HEK293 (cell line): ENCODE measurements at regions not wholly inside any gene's neighbourhood (a gene's known extent, or its start where the extent isn't known, plus 50 kb on each side); places are given as distances from the start of the nearest gene placed in this dataset.

Source experiments
- CTCF ChIA-PET: fragments of 350-600 bp; formaldehyde crosslinking; extraction: SDS; loops from one replicate; lab custom pipeline; 2021; ENCODE audit warnings: antibody characterized with exemption; lab: Yijun Ruan, JAX
- POLR2A ChIA-PET: fragments of 300-600 bp; formaldehyde crosslinking; extraction: SDS; loops from one replicate; lab custom pipeline; 2020; ENCODE audit warnings: antibody characterized with exemption, inconsistent platforms; lab: Yijun Ruan, JAX
- H3K27ac ChIP-seq: fragments of 200-500 bp; sonication (Bioruptor generic); 2 replicates; pipeline ENCODE4 v1.5.1; 2014; ENCODE audit warnings: low read depth, low read length, control low read depth, inconsistent platforms; ENCODE audit errors: extremely low read depth
- H3K36me3 ChIP-seq, 2 experiments: fragments of 200-500 bp in 1 of 2; sonication (Bioruptor generic) in 1 of 2; 1 replicate in 1 of 2; 2 replicates in 1 of 2; pipeline ENCODE4 v1.5.1; 2014 to 2017; ENCODE audit warnings: inconsistent platforms in 2 of 2, low read length in 2 of 2; ENCODE audit not compliant: control insufficient read depth in 2 of 2, insufficient read depth in 1 of 2
- H3K4me1 ChIP-seq: fragments of 200-500 bp; sonication (Bioruptor generic); 2 replicates; pipeline ENCODE4 v1.5.1; 2014; ENCODE audit warnings: mild to moderate bottlenecking, low read length, inconsistent platforms; ENCODE audit not compliant: control insufficient read depth, insufficient read depth
- H3K4me3 ChIP-seq: 2 replicates; pipeline ENCODE4 v1.5.1; 2011; ENCODE audit warnings: low read depth, mild to moderate bottlenecking, control low read depth, low read length, moderate library complexity
- H3K9me3 ChIP-seq: fragments of 200-500 bp; sonication (Bioruptor generic); 2 replicates; pipeline ENCODE4 v1.5.1; 2014; ENCODE audit warnings: low read depth, low read length, inconsistent platforms; ENCODE audit not compliant: control insufficient read depth, insufficient read depth
- ATF2 ChIP-seq: fragments of 450-650 bp; formaldehyde crosslinking; IDR thresholded peaks from 2 replicates; pipeline ENCODE4 v1.5.1; 2016; ENCODE audit warnings: missing biosample characterization, missing genetic modification characterization, low read depth
- ELK4 ChIP-seq: IDR thresholded peaks from 2 replicates; pipeline ENCODE4 v1.6.1; 2011; ENCODE audit warnings: mild to moderate bottlenecking, low read depth, low read length, borderline replicate concordance
- MEIS1 ChIP-seq: sonication (generic); formaldehyde crosslinking; IDR thresholded peaks from 2 replicates; pipeline ENCODE4 v1.8.1; 2022; ENCODE audit warnings: missing genetic modification reagents, mild to moderate bottlenecking, borderline replicate concordance
- SETDB1 ChIP-seq: IDR thresholded peaks from one replicate; pipeline ENCODE4 v1.6.1; 2017; ENCODE audit warnings: mild to moderate bottlenecking, low read length, moderate library complexity, mixed read lengths; ENCODE audit not compliant: insufficient read length
- SP3 ChIP-seq: fragments of 450-650 bp; formaldehyde crosslinking; IDR thresholded peaks from 2 replicates; pipeline ENCODE4 v1.5.1; 2016; ENCODE audit warnings: missing biosample characterization, missing genetic modification characterization
- TRIM28 ChIP-seq: IDR thresholded peaks from 2 replicates; pipeline ENCODE4 v1.6.1; 2011; ENCODE audit warnings: low read length, control low read depth, borderline replicate concordance
- ZBTB44 ChIP-seq: fragments of 450-650 bp; IDR thresholded peaks from 2 replicates; pipeline ENCODE4 v1.5.1; 2018; ENCODE audit warnings: missing biosample characterization, mild to moderate bottlenecking, missing genetic modification characterization
- ZNF174 ChIP-seq: fragments of 450-650 bp; formaldehyde crosslinking; IDR thresholded peaks from 2 replicates; pipeline ENCODE4 v1.5.0; 2017; ENCODE audit warnings: missing biosample characterization, mild to moderate bottlenecking, missing genetic modification characterization
- ZNF214 ChIP-seq: fragments of 450-650 bp; formaldehyde crosslinking; IDR thresholded peaks from 2 replicates; pipeline ENCODE4 v1.5.1; 2017; ENCODE audit warnings: missing biosample characterization, mild to moderate bottlenecking, missing genetic modification characterization, borderline replicate concordance
- ZNF280C ChIP-seq: fragments of 450-650 bp; formaldehyde crosslinking; IDR thresholded peaks from 2 replicates; pipeline ENCODE4 v1.5.1; 2016; ENCODE audit warnings: missing biosample characterization, missing genetic modification characterization
- ZNF354C ChIP-seq: fragments of 450-650 bp; formaldehyde crosslinking; IDR thresholded peaks from 2 replicates; pipeline ENCODE4 v1.5.1; 2016; ENCODE audit warnings: missing biosample characterization, missing genetic modification characterization, low read depth, borderline replicate concordance
- ZNF449 ChIP-seq: fragments of 450-650 bp; formaldehyde crosslinking; IDR thresholded peaks from 2 replicates; pipeline ENCODE4 v1.5.1; 2017; ENCODE audit warnings: missing biosample characterization, mild to moderate bottlenecking, missing genetic modification characterization, moderate library complexity
- ZNF501 ChIP-seq: fragments of 450-650 bp; formaldehyde crosslinking; IDR thresholded peaks from 2 replicates; pipeline ENCODE4 v1.5.1; 2016; ENCODE audit warnings: missing biosample characterization, missing genetic modification characterization
- ZNF518A ChIP-seq: fragments of 450-650 bp; formaldehyde crosslinking; conservative IDR thresholded peaks from 2 replicates; pipeline ENCODE4 v1.5.1; 2016; ENCODE audit warnings: low read depth, missing biosample characterization, missing genetic modification characterization
- ZSCAN16 ChIP-seq: fragments of 450-650 bp; formaldehyde crosslinking; IDR thresholded peaks from 2 replicates; pipeline ENCODE4 v1.5.1; 2016; ENCODE audit warnings: missing biosample characterization, missing genetic modification characterization
- ZSCAN23 ChIP-seq: fragments of 450-650 bp; formaldehyde crosslinking; IDR thresholded peaks from 2 replicates; pipeline ENCODE4 v1.5.1; 2016; ENCODE audit warnings: missing biosample characterization, missing genetic modification characterization
- ZSCAN4 ChIP-seq: fragments of 450-650 bp; formaldehyde crosslinking; IDR thresholded peaks from 2 replicates; pipeline ENCODE4 v1.5.1; 2017; ENCODE audit warnings: missing biosample characterization, missing genetic modification characterization

- Histone ChIP-seq H3K4me3 (no peak overlapping the region), H3K9me3 (no peaks in the 10 kb centered on the region), H3K4me1 (peaks cover 3% of the 10 kb centered on the region; the same call in 1 of the 2 replicates), H3K27ac (no peak overlapping the region), H3K36me3 (no peaks in the 10 kb centered on the region)
- TF ChIP-seq ZBTB44 (tag by site-specific recombination) (no peak), TRIM28 (no peak), ZNF501 (tag by site-specific recombination) (no peak), ZNF174 (tag by site-specific recombination) (no peak), ZSCAN16 (tag by site-specific recombination) (no peak), SETDB1 (peak; percentile 43), ZSCAN23 (tag by site-specific recombination) (no peak), MEIS1 (CRISPR knock-in tag) (no peak), ZSCAN4 (tag by site-specific recombination) (no peak), ZNF280C (tag by site-specific recombination) (no peak), ZNF354C (tag by site-specific recombination) (no peak), ATF2 (tag by site-specific recombination) (peak; percentile 43; the same call in 1 of the 2 replicates), SP3 (tag by site-specific recombination) (no peak), ZNF449 (tag by site-specific recombination) (no peak), ZNF518A (tag by site-specific recombination) (no peak), ZNF214 (no peak), ELK4 (no peak)
- CTCF ChIA-PET, result interaction anchor here (1.5 kb wide), 1 partner anchor 190 kb away, joined by 3 read pairs; no protein-coding TSS in a partner anchor
- POLR2A ChIA-PET, result no interaction called here
These were observed 100.7 kb upstream of the ATF7IP start for GRCh38 chr12:14264778-14265177.
